Caco-2 (cell line): ENCODE measurements at regions not wholly inside any gene's neighbourhood (a gene's known extent, or its start where the extent isn't known, plus 50 kb on each side); places are given as distances from the start of the nearest gene placed in this dataset.

Experiments used
- BruUV-seq: library from RNA; stranded (reverse); fragments of 400-500 nt; replicated peaks from 2 replicates; lab custom pipeline; 2021; lab: Mats Ljungman, UMichigan
- CTCF ChIA-PET: fragments of 300-600 bp; sonication (Branson Sonifier 250); formaldehyde crosslinking; loops from one replicate; lab custom pipeline; 2022; ENCODE audit warnings: antibody characterized with exemption; lab: Charles Lee
- POLR2A ChIA-PET: fragments of 300-600 bp; sonication (Branson Sonifier 250); formaldehyde crosslinking; loops from one replicate; lab custom pipeline; 2022; ENCODE audit warnings: antibody characterized with exemption; lab: Charles Lee
- DNase-seq, 2 experiments: peaks; one replicate each; pipeline versions ENCODE4 v3.0.0 to v3.0.0-alpha.2; 2020 to 2022
- H3K27me3 ChIP-seq: replicated peaks from 2 replicates; pipeline ENCODE4 v1.6.0; 2011; ENCODE audit warnings: low read length; ENCODE audit not compliant: control insufficient read depth, insufficient read depth
- H3K36me3 ChIP-seq: 2 replicates; pipeline ENCODE4 v1.5.1; 2011; ENCODE audit warnings: low read length; ENCODE audit not compliant: control insufficient read depth, insufficient read depth
- H3K4me1 ChIP-seq: fragments of 250-450 bp; sonication (Bioruptor Pico); 2 replicates; pipeline ENCODE4 v1.5.1; 2020; ENCODE audit warnings: mild to moderate bottlenecking
- H3K4me3 ChIP-seq: 2 replicates; pipeline ENCODE4 v1.5.1; 2011; ENCODE audit warnings: low read depth, mild to moderate bottlenecking, control low read depth, low read length
- H3K9me3 ChIP-seq: fragments of 250-450 bp; sonication (Bioruptor Pico); 2 replicates; pipeline ENCODE4 v1.5.1; 2020; ENCODE audit warnings: mild to moderate bottlenecking, moderate library complexity
- H3K27ac Mint-ChIP-seq: one replicate; pipeline ENCODE4 v1.8.0; 2022; ENCODE audit warnings: mixed read lengths; ENCODE audit not compliant: unreplicated experiment
- H3K27me3 Mint-ChIP-seq: one replicate; pipeline ENCODE4 v1.8.0; 2022; ENCODE audit warnings: mixed read lengths; ENCODE audit not compliant: insufficient read depth, unreplicated experiment
- H3K36me3 Mint-ChIP-seq: one replicate; pipeline ENCODE4 v1.8.0; 2022; ENCODE audit warnings: mild to moderate bottlenecking, mixed read lengths; ENCODE audit not compliant: insufficient read depth, unreplicated experiment
- H3K4me1 Mint-ChIP-seq: one replicate; pipeline ENCODE4 v1.8.0; 2022; ENCODE audit warnings: low read depth, mixed read lengths; ENCODE audit not compliant: unreplicated experiment
- H3K4me3 Mint-ChIP-seq: one replicate; pipeline ENCODE4 v1.8.0; 2022; ENCODE audit warnings: mild to moderate bottlenecking, moderate library complexity, mixed read lengths; ENCODE audit not compliant: unreplicated experiment
- H3K9me3 Mint-ChIP-seq: one replicate; pipeline ENCODE4 v1.8.0; 2022; ENCODE audit warnings: mixed read lengths; ENCODE audit not compliant: unreplicated experiment
- intact Hi-C: fragments of 100-400 bp; cut with micrococcal nuclease; formaldehyde crosslinking; loops from one replicate; pipeline ENCODE4 v1.10.0; 2022; ENCODE audit not compliant: unreplicated experiment
- TF ChIP-seq, protein P1 (sequence below), 2 experiments: fragments of 200-600 bp in 1 of 2; IDR thresholded peaks; 1 replicate in 1 of 2; 2 replicates in 1 of 2; pipeline versions ENCODE4 v1.5.1 to v1.8.0; 2011 to 2022; ENCODE audit warnings: antibody characterized with exemption in 1 of 2, control low read depth in 1 of 2, inconsistent platforms in 1 of 2, low read depth in 1 of 2, low read length in 1 of 2, mild to moderate bottlenecking in 1 of 2, moderate library complexity in 1 of 2; ENCODE audit not compliant: insufficient read depth in 1 of 2, severe bottlenecking in 1 of 2, unreplicated experiment in 1 of 2

DNA sequence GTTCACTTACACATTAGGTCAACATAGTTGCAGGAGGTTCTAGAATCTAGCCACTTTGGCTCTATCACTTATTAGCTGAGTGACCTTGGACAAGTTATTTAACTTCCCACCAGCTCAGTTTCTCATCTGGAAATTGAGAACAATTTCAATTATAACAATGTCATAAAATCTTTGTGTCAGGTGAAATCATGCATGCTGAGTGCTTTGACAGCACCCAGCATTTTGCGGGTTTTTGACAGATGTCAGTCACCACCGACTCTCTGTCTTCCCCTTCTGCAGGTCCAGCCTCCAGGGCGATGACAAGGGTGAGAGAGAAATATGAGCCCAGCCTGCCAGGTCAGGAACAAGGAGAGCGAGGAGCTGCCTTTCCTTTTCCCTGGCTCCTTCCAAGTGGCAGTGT is 107.1 kb upstream of the TAS2R1 start:
- Mint-ChIP-seq H3K27ac (no peak overlapping the region), H3K9me3 (no peaks in the 10 kb centered on the region), H3K27me3 (no peaks in the 10 kb centered on the region), H3K4me3 (no peak overlapping the region), H3K4me1 (no peaks in the 10 kb centered on the region), H3K36me3 (no peaks in the 10 kb centered on the region)
- intact Hi-C loops = no loop called here
- H3K27me3 ChIP-seq = no peaks in the 10 kb centered on the region
- no peaks in the 10 kb centered on the region for H3K4me1 ChIP-seq
- no peaks in the 10 kb centered on the region for H3K9me3 ChIP-seq
- no peaks in the 10 kb centered on the region for H3K36me3 ChIP-seq
- no TSS peak for BruUV-seq
- ChIA-PET CTCF (no interaction called here), POLR2A (no interaction called here)
- no peak overlapping the region for H3K4me3 ChIP-seq
- no peak for DNase-seq
- TF ChIP-seq, protein P1, sequence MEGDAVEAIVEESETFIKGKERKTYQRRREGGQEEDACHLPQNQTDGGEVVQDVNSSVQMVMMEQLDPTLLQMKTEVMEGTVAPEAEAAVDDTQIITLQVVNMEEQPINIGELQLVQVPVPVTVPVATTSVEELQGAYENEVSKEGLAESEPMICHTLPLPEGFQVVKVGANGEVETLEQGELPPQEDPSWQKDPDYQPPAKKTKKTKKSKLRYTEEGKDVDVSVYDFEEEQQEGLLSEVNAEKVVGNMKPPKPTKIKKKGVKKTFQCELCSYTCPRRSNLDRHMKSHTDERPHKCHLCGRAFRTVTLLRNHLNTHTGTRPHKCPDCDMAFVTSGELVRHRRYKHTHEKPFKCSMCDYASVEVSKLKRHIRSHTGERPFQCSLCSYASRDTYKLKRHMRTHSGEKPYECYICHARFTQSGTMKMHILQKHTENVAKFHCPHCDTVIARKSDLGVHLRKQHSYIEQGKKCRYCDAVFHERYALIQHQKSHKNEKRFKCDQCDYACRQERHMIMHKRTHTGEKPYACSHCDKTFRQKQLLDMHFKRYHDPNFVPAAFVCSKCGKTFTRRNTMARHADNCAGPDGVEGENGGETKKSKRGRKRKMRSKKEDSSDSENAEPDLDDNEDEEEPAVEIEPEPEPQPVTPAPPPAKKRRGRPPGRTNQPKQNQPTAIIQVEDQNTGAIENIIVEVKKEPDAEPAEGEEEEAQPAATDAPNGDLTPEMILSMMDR (IDR thresholded peaks at IDR 0.05; ENCODE audit: insufficient read depth in 1 of 2, low read depth in 1 of 2, low read length in 1 of 2, severe bottlenecking in 1 of 2, unreplicated experiment in 1 of 2) = no peak

DNA sequence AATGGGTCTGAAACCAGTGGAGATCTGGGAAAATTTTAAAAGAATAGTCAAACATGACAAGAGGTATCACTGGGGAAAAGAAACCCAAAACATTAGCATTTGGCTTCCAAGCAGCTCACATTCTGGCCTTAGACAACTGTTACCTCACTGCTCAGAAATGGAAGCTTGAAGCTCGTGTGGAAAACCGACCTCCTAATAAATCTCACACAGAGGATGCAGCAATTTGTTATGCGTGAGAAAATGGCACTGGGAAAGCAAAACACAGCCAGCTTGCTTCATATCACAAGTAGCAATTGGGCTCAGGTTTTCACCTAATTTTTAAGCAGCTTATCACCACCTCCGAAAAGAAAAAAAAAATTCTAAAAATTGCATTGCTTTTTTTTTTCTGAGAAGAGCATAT is 103.3 kb upstream of the TAS2R1 start:
- POLR2A ChIA-PET = no interaction called here

DNA sequence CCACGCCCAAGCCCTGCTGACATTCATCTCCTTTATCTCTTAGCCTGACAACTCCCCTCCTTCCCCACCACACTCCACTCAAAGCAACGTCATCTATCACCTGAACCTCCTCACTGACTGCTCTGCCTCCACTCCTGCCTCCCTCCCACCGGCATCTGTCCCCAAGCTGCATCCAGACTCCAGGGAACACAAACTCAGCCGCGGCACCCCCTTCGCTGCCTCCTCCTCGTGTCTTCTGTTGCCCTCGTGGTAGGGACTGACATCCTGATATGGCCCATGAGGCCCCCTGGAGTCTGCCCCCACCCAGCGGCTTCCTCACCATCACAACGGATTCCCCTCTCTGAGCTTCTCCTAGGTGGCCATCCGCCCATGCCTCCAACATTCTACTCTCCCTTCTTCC is 101.0 kb upstream of the TAS2R1 start:
- Histone ChIP-seq H3K4me1 (no peaks in the 10 kb centered on the region), H3K4me3 (no peak overlapping the region), H3K36me3 (no peaks in the 10 kb centered on the region), H3K27me3 (no peaks in the 10 kb centered on the region), H3K9me3 (no peaks in the 10 kb centered on the region)
- H3K4me1 Mint-ChIP-seq = no peaks in the 10 kb centered on the region
- DNase-seq = no peak
- CTCF ChIA-PET = no interaction called here
- no TSS peak for BruUV-seq
- intact Hi-C loops = no loop called here
- TF ChIP-seq, protein P1 (IDR thresholded peaks at IDR 0.05; ENCODE audit: insufficient read depth in 1 of 2, low read depth in 1 of 2, low read length in 1 of 2, severe bottlenecking in 1 of 2, unreplicated experiment in 1 of 2) = no peak
- H3K36me3 Mint-ChIP-seq = peaks cover 4% of the 10 kb centered on the region
- H3K27me3 Mint-ChIP-seq = no peaks in the 10 kb centered on the region
- H3K27ac Mint-ChIP-seq = peak overlapping the region; percentile 22
- no peak overlapping the region for H3K4me3 Mint-ChIP-seq
- H3K9me3 Mint-ChIP-seq = peaks cover 12% of the 10 kb centered on the region
- POLR2A ChIA-PET = no interaction called here

More for the DNA sequence above, 103.3 kb upstream of the TAS2R1 start:
- Mint-ChIP-seq H3K4me1 (no peaks in the 10 kb centered on the region), H3K4me3 (no peak overlapping the region), H3K9me3 (peaks cover 12% of the 10 kb centered on the region), H3K27ac (no peak overlapping the region), H3K27me3 (no peaks in the 10 kb centered on the region), H3K36me3 (peaks cover 4% of the 10 kb centered on the region)
- no peaks in the 10 kb centered on the region for H3K4me1 ChIP-seq
- DNase-seq = no peak
- no peaks in the 10 kb centered on the region for H3K9me3 ChIP-seq
- no peaks in the 10 kb centered on the region for H3K36me3 ChIP-seq
- intact Hi-C loops = no loop called here
- no peak overlapping the region for H3K4me3 ChIP-seq
- CTCF ChIA-PET = no interaction called here
- no TSS peak for BruUV-seq
- H3K27me3 ChIP-seq = no peaks in the 10 kb centered on the region
- TF ChIP-seq, protein P1 (IDR thresholded peaks at IDR 0.05; ENCODE audit: insufficient read depth in 1 of 2, low read depth in 1 of 2, low read length in 1 of 2, severe bottlenecking in 1 of 2, unreplicated experiment in 1 of 2) = no peak
